ENCODE measurements at regions not wholly inside any gene's neighbourhood (a gene's known extent, or its start where the extent isn't known, plus 50 kb on each side); places are given as distances from the start of the nearest gene placed in this dataset.
"Not testable (repeated sequence)": the region's sequence is repeated elsewhere in the genome, so short reads cannot be mapped to it uniquely, and the experiment has no call there.

- no peak for DNase-seq (ENCODE audit: low spot score in 2 of 2)
- Mint-ChIP-seq H3K27ac (no peak overlapping the region), H3K9me3 (no peaks in the 10 kb centered on the region), H3K36me3 (no peaks in the 10 kb centered on the region)
- ATAC-seq = no peak
Observed at GRCh38 chr11:45754741-45755140, 50.2 kb upstream of the SLC35C1 start.

- DNase-seq (ENCODE audit: low spot score in 2 of 2) (no peak), ATAC-seq (no peak)
- Mint-ChIP-seq H3K27ac (no peak overlapping the region), H3K36me3 (no peaks in the 10 kb centered on the region), H3K9me3 (no peaks in the 10 kb centered on the region)
Observed at GRCh38 chr11:45754261-45754709, 50.7 kb upstream of the SLC35C1 start.

GRCh38 chr11:45752106-45752505 lies 52.8 kb upstream of the SLC35C1 start:
- ATAC-seq (no peak), DNase-seq (ENCODE audit: low spot score in 2 of 2) (no peak)
- H3K9me3 Mint-ChIP-seq = no peaks in the 10 kb centered on the region
- no peaks in the 10 kb centered on the region for H3K36me3 Mint-ChIP-seq
- H3K27ac Mint-ChIP-seq = no peak overlapping the region

GRCh38 chr11:45751430-45751829 lies 53.5 kb upstream of the SLC35C1 start:
- Mint-ChIP-seq H3K9me3 (no peaks in the 10 kb centered on the region), H3K27ac (no peak overlapping the region), H3K36me3 (no peaks in the 10 kb centered on the region)
- no peak for ATAC-seq
- no peak for DNase-seq (ENCODE audit: low spot score in 2 of 2)

GRCh38 chr11:45750439-45750838 lies 54.5 kb upstream of the SLC35C1 start:
- Mint-ChIP-seq H3K27ac (no peak overlapping the region), H3K9me3 (no peaks in the 10 kb centered on the region)
- ATAC-seq = no peak

GRCh38 chr11:45748801-45749200 lies 56.1 kb upstream of the SLC35C1 start:
- DNase-seq (ENCODE audit: low spot score in 2 of 2) (no peak), ATAC-seq (no peak)
- H3K36me3 Mint-ChIP-seq = no peaks in the 10 kb centered on the region
- no peak overlapping the region for H3K27ac Mint-ChIP-seq
- no peaks in the 10 kb centered on the region for H3K9me3 Mint-ChIP-seq

More at GRCh38 chr11:45750439-45750838, 54.5 kb upstream of the SLC35C1 start:
- DNase-seq (ENCODE audit: low spot score in 2 of 2) = no peak
- H3K36me3 Mint-ChIP-seq = no peaks in the 10 kb centered on the region

- no peaks in the 10 kb centered on the region for H3K36me3 Mint-ChIP-seq
- ATAC-seq = no peak
- no peaks in the 10 kb centered on the region for H3K9me3 Mint-ChIP-seq
- H3K27ac Mint-ChIP-seq = no peak overlapping the region
- DNase-seq (ENCODE audit: low spot score in 2 of 2) = no peak
Observed at GRCh38 chr11:45745065-45745811, 59.7 kb upstream of the SLC35C1 start.

GRCh38 chr11:45743556-45744468 lies 61.1 kb upstream of the SLC35C1 start:
- DNase-seq (ENCODE audit: low spot score in 2 of 2) = no peak

GRCh38 chr11:45741582-45741981 lies 63.4 kb upstream of the SLC35C1 start:
- H3K36me3 Mint-ChIP-seq = no peaks in the 10 kb centered on the region
- no peaks in the 10 kb centered on the region for H3K9me3 Mint-ChIP-seq
- DNase-seq (ENCODE audit: low spot score in 2 of 2) = no peak
- H3K27ac Mint-ChIP-seq = no peak overlapping the region
- no peak for ATAC-seq

More at GRCh38 chr11:45743556-45744468, 61.1 kb upstream of the SLC35C1 start:
- H3K9me3 Mint-ChIP-seq = no peaks in the 10 kb centered on the region
- no peak for ATAC-seq
- H3K27ac Mint-ChIP-seq = no peak overlapping the region
- H3K36me3 Mint-ChIP-seq = no peaks in the 10 kb centered on the region

- Mint-ChIP-seq H3K27ac (no peak overlapping the region), H3K36me3 (peaks cover 0 to 4% of the 10 kb centered on the region in 2 donors), H3K9me3 (peaks cover 4 to 5% of the 10 kb centered on the region in 2 donors)
- no peak for DNase-seq (ENCODE audit: low spot score in 2 of 2)
- no peak for ATAC-seq
Observed at GRCh38 chr11:45741032-45741431, 63.9 kb upstream of the SLC35C1 start.

GRCh38 chr11:45739866-45740265 lies 65.1 kb upstream of the SLC35C1 start:
- H3K36me3 Mint-ChIP-seq = peaks cover 0 to 11% of the 10 kb centered on the region in 2 donors
- no peak for ATAC-seq
- H3K27ac Mint-ChIP-seq = no peak overlapping the region
- no peak for DNase-seq (ENCODE audit: low spot score in 2 of 2)
- H3K9me3 Mint-ChIP-seq = peaks cover 4 to 9% of the 10 kb centered on the region in 2 donors

GRCh38 chr11:45739071-45739470 lies 65.9 kb upstream of the SLC35C1 start:
- DNase-seq (ENCODE audit: low spot score in 2 of 2) = not testable (repeated sequence)

GRCh38 chr11:45738194-45738593 lies 66.8 kb upstream of the SLC35C1 start:
- H3K27ac Mint-ChIP-seq; H3K9me3 Mint-ChIP-seq; ATAC-seq; DNase-seq (ENCODE audit: low spot score in 2 of 2): not testable (repeated sequence)
- H3K36me3 Mint-ChIP-seq = peaks cover 0 to 11% of the 10 kb centered on the region in 2 donors

More at GRCh38 chr11:45739071-45739470, 65.9 kb upstream of the SLC35C1 start:
- peaks cover 0 to 11% of the 10 kb centered on the region in 2 donors for H3K36me3 Mint-ChIP-seq
- ATAC-seq, H3K9me3 Mint-ChIP-seq, H3K27ac Mint-ChIP-seq: not testable (repeated sequence)

- ATAC-seq (peak in 1 of 2 donors; percentile 81), DNase-seq (ENCODE audit: low spot score in 2 of 2) (no peak)
- peaks cover 4 to 9% of the 10 kb centered on the region in 2 donors for H3K9me3 Mint-ChIP-seq
- H3K36me3 Mint-ChIP-seq = peaks cover 0 to 11% of the 10 kb centered on the region in 2 donors
- peak overlapping the region in 1 of 2 donors; percentile 48 for H3K27ac Mint-ChIP-seq
Observed at GRCh38 chr11:45737056-45737455, 67.9 kb upstream of the SLC35C1 start.

GRCh38 chr11:45736424-45736823 lies 68.5 kb upstream of the SLC35C1 start:
- Mint-ChIP-seq H3K27ac (peak overlapping the region in 1 of 2 donors; percentile 65), H3K36me3 (peaks cover 0 to 11% of the 10 kb centered on the region in 2 donors), H3K9me3 (peaks cover 4 to 9% of the 10 kb centered on the region in 2 donors)
- no peak for DNase-seq (ENCODE audit: low spot score in 2 of 2)
- no peak for ATAC-seq

- DNase-seq (ENCODE audit: low spot score in 2 of 2) (no peak), ATAC-seq (no peak)
- Mint-ChIP-seq H3K9me3 (peaks cover 4 to 13% of the 10 kb centered on the region in 2 donors), H3K36me3 (peaks cover 0 to 11% of the 10 kb centered on the region in 2 donors), H3K27ac (no peak overlapping the region)
Observed at GRCh38 chr11:45733176-45733575, 67.8 kb upstream of the CHST1 start.

GRCh38 chr11:45732343-45732742 lies 66.9 kb upstream of the CHST1 start:
- no peak for DNase-seq (ENCODE audit: low spot score in 2 of 2)
- peaks cover 4 to 13% of the 10 kb centered on the region in 2 donors for H3K9me3 Mint-ChIP-seq
- no peak for ATAC-seq
- peaks cover 0 to 11% of the 10 kb centered on the region in 2 donors for H3K36me3 Mint-ChIP-seq
- H3K27ac Mint-ChIP-seq = no peak overlapping the region
